HG03095 (cell line): ENCODE measurements at regions not wholly inside any gene's neighbourhood (a gene's known extent, or its start where the extent isn't known, plus 50 kb on each side); places are given as distances from the start of the nearest gene placed in this dataset.

ENCODE experiments used
- ATAC-seq: cut with Tn5 transposase; IDR thresholded peaks from one replicate; pipeline ENCODE4 v1.9.1; 2021; ENCODE audit warnings: moderate library complexity; ENCODE audit not compliant: unreplicated experiment

DNA sequence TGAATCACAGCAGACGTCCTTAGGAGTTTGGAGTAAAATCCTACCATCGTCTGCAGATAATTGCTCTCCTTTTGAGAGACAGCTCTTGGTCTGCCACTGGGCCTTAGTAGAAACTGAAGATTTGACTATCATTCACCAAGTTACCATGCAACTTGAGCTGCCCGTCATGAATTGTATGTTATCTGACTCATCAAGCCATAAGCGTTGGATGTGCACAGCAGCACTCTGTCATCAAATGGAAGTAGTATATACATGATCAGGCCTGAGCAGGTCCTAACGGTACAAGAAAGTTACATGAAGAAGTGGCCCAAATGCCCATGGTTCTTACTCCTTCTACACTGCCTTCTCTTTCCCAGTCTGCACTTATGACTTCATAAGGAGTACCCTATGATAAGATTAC, 317.8 kb downstream of the GPATCH2 start:
- ATAC-seq: no peak

DNA sequence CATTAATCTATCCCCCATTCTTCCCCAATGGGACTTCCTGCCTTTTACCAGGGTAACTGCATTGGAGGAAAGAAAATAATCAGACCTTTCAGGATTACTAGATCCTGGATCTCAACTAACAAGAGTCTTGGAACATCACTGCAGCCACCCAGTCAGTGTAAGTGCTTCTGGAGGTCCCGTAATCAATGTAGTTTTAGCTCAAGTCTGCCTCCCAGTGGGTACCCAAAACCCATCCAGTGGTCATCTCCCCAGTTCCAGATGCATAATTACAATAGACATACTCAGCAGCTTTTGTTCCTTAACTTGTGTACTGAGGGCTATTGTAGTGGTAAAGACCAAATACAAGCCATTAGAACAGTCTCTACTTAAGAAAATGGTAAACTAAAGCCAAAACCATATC, 319.1 kb downstream of the GPATCH2 start:
- no peak for ATAC-seq

DNA sequence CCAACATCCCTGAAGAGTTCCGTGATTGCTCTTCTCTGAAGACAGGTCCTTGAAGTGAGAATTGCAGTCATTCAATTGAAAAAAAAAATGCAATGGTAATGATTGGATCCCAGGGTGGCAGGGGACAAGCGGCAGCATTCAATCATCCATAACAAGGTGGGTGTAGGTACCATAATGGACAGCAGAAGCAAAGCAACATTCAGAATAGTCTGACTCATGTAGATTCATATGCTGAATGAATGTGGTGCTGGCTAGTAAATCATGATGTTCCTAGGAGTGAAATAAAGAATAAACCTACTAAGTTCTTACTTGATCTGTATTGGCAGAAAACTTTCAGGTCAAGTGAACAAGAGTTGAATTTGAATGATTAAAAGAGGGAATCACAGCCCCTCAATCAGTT, 319.6 kb downstream of the GPATCH2 start:
- no peak for ATAC-seq

DNA sequence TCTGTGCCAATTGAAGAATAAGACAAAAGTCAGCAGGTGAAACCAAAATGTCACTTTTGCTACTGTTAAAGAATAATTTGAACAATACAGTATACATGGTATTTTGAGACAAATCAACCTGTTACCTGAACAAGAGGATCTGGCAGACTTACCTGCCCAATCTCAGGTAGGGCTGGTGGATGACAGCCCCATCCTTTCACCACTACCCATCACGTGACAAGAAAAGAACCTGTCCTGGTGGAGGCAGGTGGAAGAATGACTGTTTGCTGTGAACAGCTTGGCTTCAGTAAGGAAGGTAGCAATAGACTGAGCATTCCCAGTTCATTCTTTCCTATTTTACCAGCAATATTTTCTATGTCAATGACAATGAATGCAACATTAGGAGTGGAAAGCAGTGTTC, 349.6 kb downstream of the GPATCH2 start:
- ATAC-seq: no peak

DNA sequence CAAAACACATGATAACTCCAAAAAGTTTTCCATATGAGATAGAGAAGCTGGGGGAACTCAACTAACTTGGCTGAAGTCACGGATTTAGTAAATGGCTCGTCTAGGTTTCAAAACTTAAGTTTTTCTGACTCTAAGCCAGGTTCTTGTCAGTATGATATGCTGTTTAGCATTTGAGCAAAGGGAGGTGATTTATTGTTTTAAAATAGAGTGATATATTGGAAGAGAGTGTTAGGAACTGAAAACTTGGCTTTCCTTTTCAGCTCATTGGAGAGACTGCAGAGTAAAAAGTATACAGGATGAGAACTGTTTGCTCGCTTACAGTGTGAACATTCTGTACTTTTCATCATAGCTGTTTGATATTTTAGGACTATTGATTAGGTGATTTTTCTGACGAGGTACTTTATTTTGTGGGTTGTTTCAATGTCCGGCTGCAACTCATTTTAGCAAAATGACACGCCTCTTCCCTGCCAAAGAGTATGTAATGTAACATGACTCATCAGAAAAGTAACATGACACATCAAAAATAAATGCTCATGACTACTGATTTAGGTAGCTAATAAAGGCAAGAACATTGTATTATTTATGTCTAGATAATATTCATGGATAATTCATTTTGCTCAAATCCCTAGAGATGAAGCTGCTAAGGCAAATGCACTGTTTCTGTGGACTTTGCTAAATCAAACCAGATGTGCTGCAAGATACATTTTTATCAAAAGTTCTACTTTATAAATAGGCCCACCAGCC, 355.1 kb downstream of the GPATCH2 start:
- ATAC-seq: no peak

DNA sequence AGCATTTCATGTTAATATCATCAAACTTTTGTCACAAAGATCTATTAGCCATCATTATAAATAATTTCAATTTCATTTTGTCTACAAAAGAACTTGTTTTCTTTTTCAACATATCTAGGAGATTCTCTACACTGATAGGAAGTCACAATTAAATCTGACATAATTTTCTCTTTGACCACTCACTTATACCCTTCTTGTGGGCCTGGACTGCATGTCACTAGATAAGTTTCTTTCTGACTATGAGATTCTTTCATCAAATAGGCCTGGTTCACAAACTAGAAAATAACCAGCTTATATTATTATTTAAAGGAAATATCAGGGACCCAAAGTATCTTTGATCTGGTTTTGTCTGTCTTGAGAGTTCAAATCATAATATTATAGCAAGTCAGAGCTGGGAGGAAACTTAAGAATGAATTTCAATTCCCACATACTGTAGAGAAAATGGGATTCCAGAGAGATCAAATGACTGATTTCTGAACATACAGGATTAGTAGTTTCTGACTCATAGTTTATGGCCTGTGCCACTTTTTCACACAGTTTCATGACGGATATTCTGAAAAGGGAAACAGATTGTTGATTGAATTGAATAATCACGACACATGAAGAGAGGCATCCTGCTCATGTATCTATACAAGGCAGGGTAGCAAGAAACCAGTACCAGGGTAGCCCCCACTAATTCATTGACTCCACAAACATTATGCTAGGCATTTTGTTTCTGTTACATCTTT, 355.8 kb downstream of the GPATCH2 start:
- ATAC-seq: no peak

DNA sequence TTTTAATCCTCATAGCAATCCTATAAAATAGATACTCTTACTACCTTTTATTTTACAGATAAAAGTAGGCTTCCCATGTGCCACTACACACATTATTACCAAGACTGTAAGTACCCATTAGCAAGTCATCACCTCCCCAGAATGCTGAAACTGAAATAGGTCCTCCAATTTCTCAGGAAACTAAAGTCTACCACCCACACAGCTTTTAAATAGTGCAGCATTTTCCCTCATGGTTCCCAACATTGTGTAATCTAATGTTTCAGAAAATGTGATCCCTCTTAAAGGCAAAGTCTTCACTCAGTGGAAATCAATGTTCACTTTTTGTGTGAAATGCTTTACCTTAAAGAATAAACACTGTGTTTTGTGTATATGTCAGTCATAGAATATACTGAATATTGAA, 356.5 kb downstream of the GPATCH2 start:
- no peak for ATAC-seq

DNA sequence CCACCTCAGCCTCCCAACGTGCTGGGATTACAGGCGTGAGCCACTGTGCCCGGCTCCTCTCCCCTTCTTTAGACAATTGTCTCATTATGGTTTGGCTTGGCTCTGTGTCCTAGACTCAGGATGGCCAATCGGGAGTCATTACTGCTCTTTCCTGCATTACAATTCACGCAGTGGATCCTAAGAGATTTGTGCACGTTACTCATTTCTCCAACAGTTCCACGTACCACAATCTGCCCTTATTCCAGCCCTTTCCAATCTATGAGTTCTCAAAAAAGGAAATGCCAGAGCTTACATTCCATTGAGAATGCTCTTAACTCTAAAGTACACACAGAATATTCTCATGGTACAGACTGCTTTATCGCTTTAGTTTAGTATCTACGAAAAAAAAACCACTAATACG, 357.0 kb downstream of the GPATCH2 start:
- no peak for ATAC-seq

DNA sequence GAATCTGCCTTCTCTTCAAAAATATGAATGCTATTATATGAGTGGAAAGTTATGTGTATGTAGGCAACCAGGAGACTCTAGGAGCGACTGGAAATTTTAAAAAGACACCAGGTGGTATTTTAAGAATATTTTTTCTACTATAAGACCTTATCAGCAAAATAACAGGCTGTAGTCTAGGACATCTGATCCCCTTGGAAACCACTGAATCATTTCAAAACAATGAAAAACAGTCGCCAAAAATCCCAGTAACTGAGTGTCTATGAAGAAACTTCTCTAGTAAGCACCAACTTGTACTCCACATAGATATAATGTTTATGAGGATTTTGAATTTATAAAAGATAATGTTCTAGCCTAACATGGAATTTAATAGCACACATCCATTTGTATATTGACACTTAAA, 358.5 kb downstream of the GPATCH2 start:
- no peak for ATAC-seq

DNA sequence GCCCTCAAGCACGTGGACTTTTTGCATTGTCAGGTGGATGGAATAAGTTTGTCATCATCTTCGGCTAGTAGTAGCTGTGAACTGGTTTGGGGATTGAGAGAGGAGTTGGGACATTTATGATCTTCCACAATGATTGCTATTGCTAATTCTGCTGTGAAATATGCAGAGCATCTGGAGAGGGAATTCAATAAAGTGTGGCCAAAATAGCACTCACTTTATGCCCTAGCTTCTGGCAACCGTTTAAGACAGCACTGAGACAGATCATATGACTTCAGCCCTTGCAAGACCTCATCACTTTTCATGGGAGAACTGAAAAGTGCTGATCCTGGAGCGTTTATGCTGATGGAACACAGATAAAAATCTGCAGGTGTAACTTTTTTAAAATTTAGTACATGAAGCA, 360.8 kb downstream of the GPATCH2 start:
- ATAC-seq: no peak

DNA sequence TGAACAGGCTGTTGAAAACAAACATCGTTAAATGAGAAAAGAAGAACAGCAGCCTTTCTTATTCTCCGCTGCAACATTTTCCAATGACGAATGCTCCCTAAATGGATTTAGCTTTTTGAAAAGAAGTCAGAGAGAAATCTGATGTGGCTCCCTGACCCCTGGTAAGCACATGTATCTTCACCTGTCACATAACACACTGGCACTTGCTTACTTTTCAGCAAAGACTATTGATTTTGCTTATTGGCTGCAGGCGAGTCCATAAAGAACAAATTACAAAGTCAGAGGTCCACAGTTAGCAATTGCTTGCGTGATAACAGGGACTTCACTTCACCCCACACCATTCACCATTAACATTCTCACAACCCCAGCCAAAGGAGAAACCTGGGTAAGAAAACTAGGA, 362.8 kb downstream of the GPATCH2 start:
- ATAC-seq: no peak

DNA sequence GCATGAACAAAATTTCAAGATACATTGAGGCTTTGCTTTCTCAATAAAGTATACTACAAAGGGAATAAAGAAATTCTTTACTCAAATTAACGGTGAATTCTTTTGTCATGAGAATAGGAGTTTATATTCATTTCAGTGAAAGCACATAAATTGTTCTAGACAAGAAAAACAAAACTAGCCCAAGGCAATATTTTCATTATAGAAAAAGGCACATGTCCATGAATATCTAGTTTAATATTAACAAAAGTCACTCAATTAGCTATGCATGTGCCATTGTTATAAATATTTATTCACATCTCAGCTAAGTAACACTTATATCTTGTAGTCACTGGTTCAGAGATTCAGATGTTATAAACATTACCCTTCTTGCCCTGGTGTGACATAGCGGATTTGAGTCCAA, 369.3 kb downstream of the GPATCH2 start:
- ATAC-seq: no peak

DNA sequence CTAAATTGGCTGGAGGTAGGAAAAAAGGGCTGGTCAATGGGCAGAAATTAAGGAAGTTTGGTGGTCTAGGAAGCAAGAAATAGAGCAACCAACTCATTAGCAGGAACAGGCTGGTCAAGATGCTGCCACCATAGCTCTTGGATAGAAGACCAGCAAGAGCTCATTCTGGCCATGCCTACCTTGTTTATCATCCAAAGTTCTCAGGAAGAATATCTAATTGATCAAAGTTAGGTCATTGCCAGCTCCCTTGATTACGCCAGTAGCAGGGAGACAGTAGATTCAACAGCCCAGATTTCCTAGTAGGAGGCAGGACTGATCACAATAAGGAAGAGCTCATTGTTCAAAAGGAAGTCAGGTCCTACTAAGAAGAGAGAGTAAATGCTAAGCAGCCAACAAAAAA, 370.2 kb downstream of the GPATCH2 start:
- ATAC-seq: no peak

DNA sequence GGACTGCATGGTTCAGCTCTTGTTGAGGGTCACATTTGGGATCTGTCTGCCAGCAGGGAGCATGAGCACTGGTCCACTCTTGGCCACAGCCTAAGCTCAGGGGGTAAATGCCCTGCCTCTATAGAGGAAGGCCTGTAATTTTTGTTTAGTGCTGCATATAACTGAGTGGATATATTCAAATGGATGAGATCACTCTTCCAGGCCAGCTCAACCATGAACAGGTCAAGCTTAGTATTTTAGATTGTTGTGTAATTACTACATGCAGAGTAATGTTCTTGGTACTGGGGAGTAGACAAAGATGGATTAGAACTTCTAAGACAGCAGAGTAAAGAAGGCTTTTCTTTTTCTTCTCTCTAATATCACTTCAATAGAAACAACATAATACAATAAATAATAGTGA, 376.9 kb downstream of the GPATCH2 start:
- no peak for ATAC-seq

DNA sequence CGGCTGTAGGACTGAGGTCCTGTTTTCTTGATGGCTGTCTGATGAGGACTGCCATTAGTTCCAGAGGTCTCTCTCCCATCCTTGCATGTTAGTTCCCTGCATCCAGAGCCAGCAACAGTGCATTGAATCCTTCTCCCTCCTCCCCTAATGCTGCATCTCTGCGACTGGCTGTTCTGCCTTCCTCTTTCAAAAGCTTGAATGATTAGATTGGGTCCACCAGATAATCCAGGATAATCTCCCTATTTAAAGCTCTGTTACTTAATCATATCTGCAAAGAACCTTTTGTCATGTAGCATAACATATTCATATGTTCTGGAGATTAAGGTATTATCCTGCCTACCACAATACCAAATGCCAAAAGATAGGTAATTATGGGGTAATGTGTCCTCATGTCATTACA, 377.5 kb downstream of the GPATCH2 start:
- ATAC-seq: no peak

DNA sequence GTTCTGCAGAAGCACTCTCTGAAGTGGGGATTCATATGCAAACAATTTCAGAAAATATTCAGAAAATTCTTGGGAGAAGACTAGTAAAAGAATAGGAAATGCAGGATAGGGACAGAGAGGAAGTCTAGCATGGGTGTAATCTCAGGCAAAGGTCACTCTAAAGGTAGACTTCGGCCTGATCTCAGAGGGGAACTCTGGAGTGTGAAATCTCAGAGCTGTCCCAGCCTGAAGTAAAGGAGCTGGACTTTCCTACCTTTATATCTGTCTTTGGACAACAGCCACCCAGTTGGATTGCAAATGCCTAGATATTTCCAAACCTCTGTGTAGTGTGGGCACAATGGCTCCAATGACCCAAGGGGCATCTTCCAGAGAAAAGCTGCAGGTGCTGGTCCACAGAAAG, 379.8 kb downstream of the GPATCH2 start:
- ATAC-seq: no peak

DNA sequence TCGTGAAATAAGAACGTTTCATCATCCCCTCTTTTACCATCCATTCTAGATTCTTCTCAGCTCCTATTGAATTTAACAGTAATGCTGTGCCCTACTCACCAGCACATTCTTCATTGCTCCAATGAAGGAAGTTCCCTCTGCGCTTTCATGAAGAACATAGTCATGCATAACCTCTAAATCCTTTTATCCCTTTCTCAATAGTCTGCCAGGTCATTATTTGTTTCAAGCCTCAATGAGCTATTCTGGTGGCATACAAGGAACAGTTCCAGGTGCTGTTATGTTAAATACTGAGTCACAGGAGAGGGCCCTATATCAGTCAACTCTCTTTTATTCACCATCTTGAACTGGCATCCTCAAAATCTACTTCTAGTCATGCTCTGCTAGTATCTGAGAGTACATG, 381.0 kb downstream of the GPATCH2 start:
- ATAC-seq: no peak

DNA sequence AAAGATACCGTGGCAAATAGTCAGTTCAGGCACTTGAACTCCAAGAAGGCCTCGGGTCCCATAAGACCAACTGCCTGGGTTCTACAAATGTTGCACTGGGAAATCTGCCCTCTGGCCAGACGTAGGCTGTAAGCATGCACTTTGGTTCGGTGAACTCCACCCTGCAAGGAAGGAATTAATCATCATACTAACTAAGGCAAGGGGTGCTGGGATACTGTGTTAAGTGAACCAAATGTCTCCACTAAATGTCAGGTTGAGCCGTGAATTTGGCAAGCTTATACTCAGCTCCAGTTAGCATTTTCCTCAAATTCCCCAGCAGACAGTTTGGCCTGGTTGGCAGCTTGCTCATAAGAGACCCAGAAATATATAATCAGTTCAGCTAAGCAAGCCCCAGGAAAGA, 385.9 kb downstream of the GPATCH2 start:
- no peak for ATAC-seq

DNA sequence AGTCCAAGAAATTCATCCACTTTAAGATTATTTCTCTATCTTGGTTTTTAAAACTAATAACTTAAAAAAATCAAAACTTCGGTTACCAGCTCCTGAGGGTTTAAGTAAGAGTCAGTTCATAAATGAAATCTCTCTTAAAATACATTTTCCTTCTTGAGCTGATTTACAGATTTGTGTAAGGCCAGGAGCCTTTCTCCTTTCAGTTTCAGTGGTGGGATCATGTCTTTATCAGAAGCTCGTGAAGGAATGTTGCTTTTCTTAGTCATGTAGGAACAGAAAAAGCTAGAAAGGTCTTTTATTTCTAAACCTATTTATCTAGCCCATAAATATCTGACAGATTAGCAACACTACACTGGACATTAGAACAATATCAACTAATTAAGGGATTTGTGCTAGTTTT, 390.2 kb downstream of the GPATCH2 start:
- ATAC-seq: no peak

DNA sequence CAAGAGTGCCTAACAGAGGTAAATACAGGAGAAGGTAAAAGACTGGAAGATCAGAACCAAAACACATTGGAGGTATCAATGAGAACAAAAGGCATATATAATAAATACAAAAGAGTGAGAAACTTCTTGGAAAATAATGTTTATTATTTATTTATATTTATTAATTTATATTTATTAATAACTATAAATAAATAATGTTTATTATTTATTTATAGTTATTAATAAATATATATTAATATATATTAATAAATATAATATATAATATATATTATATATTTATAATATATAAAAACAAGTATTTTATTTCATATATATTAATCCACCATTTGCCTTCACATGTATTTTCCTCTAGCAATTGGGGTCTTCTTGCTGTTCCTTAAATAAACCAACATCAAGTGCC, 391.9 kb downstream of the GPATCH2 start:
- no peak for ATAC-seq

DNA sequence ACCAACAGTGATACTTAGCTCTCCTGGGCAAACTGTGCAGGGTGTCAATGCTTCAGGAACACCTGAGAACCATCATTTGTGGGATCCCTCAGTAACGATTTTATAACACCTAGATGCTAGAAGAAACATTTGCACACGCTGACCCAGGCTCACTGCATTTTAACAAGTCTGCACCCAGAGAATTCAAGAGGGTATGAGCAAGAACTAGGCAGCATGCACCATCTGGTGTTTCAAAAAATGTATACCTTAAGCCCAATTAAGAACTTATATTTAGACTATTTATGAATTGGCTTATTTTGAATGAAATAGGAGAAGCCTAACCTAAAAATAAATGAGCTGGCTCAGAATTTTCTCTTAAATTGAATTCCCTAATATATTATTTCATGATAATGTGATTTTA, 400.5 kb downstream of the GPATCH2 start:
- no peak for ATAC-seq

DNA sequence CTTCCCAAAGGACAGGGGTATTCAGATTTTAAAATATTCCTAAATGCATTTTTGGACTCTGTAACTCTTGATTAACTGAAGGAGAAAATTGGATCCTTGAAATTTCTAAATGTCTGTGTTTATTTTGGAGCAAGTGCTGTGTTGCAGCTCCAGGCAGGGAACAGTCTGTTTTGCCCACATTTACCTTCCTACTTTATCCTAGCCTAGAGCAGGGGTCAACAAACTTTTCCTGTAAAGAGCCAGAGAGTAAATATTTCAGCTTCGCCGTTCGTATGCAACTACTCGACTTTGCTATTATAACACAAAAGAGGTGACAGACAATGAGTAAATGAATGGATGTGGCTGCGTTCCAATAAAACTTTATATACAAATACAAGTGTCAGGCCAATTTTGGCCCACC, 402.2 kb downstream of the GPATCH2 start:
- ATAC-seq: no peak

DNA sequence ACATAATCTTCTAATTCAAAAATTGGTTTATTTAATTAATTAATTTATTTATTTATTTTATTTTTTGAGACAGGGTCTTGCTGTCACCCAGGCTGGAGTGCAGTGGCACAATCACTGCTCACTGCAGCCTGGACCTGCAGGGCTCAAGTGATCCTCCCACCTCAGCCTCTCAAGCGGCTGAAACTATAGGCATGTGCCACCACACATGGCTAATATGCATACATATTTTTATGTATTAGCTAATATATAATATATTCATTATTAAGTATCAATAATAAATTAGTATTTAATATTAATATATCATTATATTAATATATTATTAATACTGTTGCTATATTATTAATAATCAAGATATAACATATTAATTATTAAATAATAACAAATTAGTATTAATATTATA, 406.7 kb downstream of the GPATCH2 start:
- ATAC-seq: no peak
